VCaP (cell line): ENCODE measurements at regions not wholly inside any gene's neighbourhood (a gene's known extent, or its start where the extent isn't known, plus 50 kb on each side); places are given as distances from the start of the nearest gene placed in this dataset.
A peak's percentile ranks its signal among the peaks of the same experiment; 100 is the strongest.
"Not testable (repeated sequence)": the region's sequence is repeated elsewhere in the genome, so short reads cannot be mapped to it uniquely, and the experiment has no call there.

ENCODE experiments used
- H3K27ac ChIP-seq: fragments of 450-650 bp; 2 replicates; pipeline ENCODE4 v1.5.1; 2017
- CTCF ChIP-seq: fragments of 450-650 bp; conservative IDR thresholded peaks from 2 replicates; pipeline ENCODE4 v1.5.1; 2017; ENCODE audit warnings: mild to moderate bottlenecking, moderate library complexity

GRCh38 chr10:8365935-8366911, 311.7 kb downstream of the GATA3 start:
- no peak for TF ChIP-seq CTCF
- no peak overlapping the region for H3K27ac ChIP-seq

DNA sequence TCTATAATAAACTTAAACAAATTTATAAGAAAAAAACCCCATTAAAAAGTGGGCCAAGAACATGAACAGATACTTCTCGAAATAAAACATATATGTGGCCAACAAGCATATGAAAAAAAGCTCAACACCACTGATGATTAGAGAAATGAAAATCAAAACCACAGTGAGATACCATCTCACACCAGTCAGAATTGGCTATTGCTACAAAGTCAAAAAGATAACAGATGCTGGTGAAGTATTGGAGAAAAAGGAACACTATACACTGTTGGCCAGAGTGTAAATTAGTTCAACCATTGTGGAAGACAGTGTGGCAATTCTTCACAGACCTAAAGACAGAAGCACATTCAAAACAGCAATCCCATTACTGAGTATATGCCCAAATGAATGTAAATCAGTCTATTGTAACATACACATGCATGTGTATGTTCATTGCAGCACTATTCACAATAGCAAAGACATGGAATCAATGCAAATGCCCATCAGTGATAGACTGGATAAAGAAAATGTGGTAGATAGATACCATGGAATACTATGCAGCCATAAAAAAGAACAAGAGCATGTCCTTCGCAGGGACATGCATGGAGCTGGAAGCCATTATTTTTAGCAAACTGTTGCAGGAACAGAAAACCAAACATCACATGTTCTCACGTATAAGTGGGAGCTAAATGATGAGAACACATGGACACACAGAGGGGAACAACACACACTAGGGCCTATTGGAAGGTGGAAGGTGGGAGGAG, 313.4 kb downstream of the GATA3 start:
- H3K27ac ChIP-seq, result not testable (repeated sequence)

DNA sequence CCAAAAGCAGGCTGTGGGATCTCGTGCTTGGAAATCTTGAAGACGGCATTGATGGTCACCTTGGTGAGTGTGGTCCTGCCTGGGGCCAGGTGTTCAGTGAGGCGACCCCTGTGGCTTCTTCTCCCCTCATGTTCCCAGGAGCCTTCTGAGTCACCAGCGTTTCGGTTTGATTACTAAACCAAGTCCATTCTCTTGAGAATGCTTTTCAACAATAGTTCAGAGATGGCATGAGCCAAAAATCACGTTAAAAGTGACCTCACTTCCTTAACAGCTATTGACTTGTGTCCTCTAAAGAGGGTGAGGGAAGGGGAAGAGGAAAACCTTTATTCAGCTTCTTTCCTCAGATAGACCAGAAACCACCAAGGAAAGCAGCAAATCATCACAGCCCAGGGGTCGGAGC, 315.2 kb downstream of the GATA3 start:
- no peak for TF ChIP-seq CTCF
- H3K27ac ChIP-seq, result no peak overlapping the region

GRCh38 chr10:8374334-8374733, 319.8 kb downstream of the GATA3 start:
- H3K27ac ChIP-seq, result no peak overlapping the region
- TF ChIP-seq CTCF, result no peak

- H3K27ac ChIP-seq, result no peak overlapping the region
- TF ChIP-seq CTCF, result no peak
These were observed 320.6 kb downstream of the GATA3 start for GRCh38 chr10:8375137-8375536.

DNA sequence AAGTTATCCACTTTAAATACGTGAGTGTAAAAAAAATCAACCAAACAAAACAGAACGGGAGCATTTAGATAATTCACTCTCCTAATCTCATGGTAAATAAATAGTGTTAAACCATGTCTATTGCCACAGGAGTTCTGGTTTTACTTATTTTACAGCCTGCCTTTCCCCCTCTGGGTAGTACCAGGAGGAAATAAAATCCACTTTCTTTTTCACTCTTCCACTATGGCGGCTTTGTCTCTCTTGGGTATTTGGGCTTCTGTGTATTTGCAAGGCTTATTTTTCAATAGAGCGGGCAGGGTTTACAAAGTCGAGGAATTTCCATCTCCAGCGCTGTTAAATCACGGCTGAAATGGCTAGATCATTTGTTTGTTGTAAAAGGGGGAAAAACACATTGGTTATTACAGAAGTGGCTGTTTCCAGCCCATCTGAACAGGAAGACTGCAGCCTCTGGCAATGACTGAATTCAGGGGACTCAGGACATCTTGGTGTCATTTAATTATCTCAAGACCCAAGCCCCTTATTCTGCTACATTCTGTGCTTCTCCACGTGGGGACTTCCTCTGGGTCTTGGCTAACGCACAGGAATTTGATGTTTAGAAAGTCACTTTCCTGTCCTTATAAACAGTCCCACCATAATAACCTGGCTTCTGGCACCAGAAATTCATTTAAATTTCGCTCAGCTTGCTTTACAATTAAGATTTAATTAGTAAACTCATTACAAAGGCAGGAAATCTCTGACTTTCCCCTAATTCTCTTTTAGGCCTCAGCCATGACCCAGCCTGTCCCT, 323.9 kb downstream of the GATA3 start:
- H3K27ac ChIP-seq, result no peak overlapping the region
- TF ChIP-seq CTCF, result no peak

DNA sequence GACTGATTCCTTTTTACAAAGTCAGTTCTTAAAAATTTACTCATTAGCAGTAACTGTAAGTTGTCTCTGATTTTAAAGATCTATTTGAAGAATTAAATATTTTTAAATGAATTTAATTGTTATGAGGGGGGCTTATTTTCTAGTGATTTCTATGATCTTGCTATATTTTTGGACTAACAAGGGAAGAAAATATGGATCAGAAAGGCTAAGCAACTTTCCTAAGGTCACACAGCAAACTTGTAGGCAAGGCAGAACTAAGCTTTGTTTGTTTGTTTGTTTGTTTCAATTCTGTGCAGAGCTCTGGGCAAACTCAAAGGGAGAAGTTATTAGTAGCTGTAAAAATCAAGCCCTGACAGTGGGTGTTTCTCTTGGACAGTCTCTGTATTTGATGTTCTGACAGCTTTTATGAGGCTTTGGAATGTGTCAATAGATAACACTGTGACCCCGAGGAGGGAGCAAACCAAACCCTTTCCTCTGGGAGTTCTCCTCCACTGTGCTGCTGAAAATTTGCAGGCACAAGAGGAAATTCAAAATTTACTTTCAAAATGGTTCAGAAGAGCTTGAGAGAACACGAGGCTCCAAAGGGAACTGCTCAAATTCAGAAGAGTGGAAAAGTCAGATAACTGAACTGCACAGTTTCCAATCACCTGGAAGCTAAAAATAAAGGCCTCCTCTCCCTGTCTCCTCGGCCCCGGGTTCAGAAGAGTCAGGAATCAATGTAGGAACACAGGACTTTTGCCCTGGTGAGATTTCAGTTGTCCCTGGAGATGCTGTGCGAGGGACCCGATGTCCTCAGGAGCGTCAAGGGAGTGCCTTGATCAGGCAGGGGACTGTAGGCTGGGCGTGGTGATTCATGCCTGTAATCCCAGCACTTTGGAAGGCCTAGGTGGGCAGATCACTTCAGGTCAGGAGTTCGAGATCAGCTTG, 325.7 kb downstream of the GATA3 start:
- H3K27ac ChIP-seq, result peak overlapping the region; percentile 58
- no peak for TF ChIP-seq CTCF
